HFFc6 (cell line): ENCODE measurements at regions not wholly inside any gene's neighbourhood (a gene's known extent, or its start where the extent isn't known, plus 50 kb on each side); places are given as distances from the start of the nearest gene placed in this dataset.

Experiments used
- DNase-seq: peaks from one replicate; pipeline ENCODE4 v3.0.0-alpha.2; 2018
- H3K27ac Mint-ChIP-seq: 2 replicates; pipeline ENCODE4 v1.8.0; 2020; ENCODE audit warnings: mild to moderate bottlenecking, mixed read lengths
- H3K27me3 Mint-ChIP-seq: 2 replicates; pipeline ENCODE4 v1.8.0; 2021; ENCODE audit warnings: mild to moderate bottlenecking, moderate library complexity, mixed read lengths; ENCODE audit not compliant: insufficient read depth
- H3K36me3 Mint-ChIP-seq: 2 replicates; pipeline ENCODE4 v1.8.0; 2021; ENCODE audit warnings: low read depth, mixed read lengths
- H3K4me1 Mint-ChIP-seq: 2 replicates; pipeline ENCODE4 v1.8.0; 2020; ENCODE audit warnings: low read depth, mixed read lengths
- H3K4me3 Mint-ChIP-seq: 2 replicates; pipeline ENCODE4 v1.8.0; 2020; ENCODE audit warnings: mild to moderate bottlenecking, moderate library complexity, mixed read lengths
- H3K9me3 Mint-ChIP-seq: 2 replicates; pipeline ENCODE4 v1.8.0; 2020; ENCODE audit warnings: mild to moderate bottlenecking, mixed read lengths
- TF ChIP-seq, protein P1 (sequence below): fragments of 200-600 bp; sonication (generic); IDR thresholded peaks from 2 replicates; pipeline ENCODE4 v1.5.0; 2021; ENCODE audit warnings: antibody characterized with exemption, mild to moderate bottlenecking

DNA sequence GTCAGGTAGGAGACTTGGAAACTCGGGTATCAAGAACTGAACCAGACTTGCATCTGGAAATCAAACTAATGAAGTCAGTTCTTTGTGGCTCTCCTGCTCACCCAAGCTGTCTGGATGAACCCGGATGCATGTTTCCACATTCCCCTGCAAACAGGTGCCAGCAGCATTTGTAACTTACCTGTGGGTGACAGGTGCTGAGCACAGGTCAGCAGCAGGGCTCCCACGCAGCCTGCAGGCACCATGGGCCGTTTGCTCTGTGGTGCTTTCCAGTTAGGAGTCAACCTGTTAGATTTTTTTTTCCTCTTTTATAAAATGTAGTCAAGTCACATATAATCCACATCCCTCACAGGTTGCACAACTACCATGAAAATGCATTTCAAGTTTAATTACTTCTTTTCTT, 385.6 kb upstream of the ADGRL3 start:
- Mint-ChIP-seq H3K27ac (no peak overlapping the region), H3K4me1 (no peaks in the 10 kb centered on the region), H3K36me3 (no peaks in the 10 kb centered on the region), H3K9me3 (no peaks in the 10 kb centered on the region), H3K4me3 (no peak overlapping the region), H3K27me3 (no peaks in the 10 kb centered on the region; the same call in 1 of the 2 replicates)
- DNase-seq: no peak
- TF ChIP-seq, protein P1, sequence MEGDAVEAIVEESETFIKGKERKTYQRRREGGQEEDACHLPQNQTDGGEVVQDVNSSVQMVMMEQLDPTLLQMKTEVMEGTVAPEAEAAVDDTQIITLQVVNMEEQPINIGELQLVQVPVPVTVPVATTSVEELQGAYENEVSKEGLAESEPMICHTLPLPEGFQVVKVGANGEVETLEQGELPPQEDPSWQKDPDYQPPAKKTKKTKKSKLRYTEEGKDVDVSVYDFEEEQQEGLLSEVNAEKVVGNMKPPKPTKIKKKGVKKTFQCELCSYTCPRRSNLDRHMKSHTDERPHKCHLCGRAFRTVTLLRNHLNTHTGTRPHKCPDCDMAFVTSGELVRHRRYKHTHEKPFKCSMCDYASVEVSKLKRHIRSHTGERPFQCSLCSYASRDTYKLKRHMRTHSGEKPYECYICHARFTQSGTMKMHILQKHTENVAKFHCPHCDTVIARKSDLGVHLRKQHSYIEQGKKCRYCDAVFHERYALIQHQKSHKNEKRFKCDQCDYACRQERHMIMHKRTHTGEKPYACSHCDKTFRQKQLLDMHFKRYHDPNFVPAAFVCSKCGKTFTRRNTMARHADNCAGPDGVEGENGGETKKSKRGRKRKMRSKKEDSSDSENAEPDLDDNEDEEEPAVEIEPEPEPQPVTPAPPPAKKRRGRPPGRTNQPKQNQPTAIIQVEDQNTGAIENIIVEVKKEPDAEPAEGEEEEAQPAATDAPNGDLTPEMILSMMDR: no peak

DNA sequence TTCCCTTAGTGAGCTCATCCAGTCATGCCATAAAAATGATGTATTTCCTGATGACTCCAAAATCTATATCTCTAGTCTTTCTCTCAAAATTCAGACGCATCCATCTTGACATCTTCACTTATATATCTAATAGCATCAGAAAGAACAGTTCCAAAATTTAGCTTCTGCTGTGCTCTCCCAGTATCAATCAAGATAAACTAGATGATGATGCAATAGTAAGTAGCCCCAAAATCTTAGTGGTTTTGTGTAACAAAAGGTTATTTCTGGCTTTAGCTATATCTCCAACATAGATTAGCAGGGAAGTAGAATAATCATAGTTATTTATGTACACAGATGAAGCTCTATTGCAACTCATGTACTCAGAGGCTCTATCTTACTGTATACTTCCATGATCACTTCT, 382.5 kb upstream of the ADGRL3 start:
- Mint-ChIP-seq H3K4me3 (no peak overlapping the region), H3K27me3 (no peaks in the 10 kb centered on the region), H3K27ac (no peak overlapping the region), H3K9me3 (no peaks in the 10 kb centered on the region), H3K4me1 (no peaks in the 10 kb centered on the region), H3K36me3 (no peaks in the 10 kb centered on the region)
- no peak for DNase-seq
- TF ChIP-seq, protein P1: no peak

DNA sequence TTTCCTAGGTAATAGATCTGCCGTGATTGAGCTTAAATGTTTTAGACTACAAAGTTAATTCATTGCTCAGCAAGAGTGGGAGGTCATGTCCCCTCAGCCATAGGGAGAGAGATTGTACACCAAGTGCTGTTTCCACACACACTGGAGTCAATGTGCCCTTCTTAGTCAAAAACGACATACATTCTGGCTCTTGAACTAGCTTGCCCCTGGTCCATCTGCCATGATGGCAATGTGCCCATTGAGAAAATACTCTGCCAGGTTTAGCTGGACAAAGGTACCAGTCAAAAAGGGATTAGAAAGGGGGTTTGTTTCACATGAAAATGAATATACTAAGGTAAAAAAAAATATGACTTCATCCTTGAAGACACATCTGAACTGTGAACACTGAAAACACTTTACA, 377.1 kb upstream of the ADGRL3 start:
- DNase-seq: no peak
- no peaks in the 10 kb centered on the region for H3K36me3 Mint-ChIP-seq
- H3K9me3 Mint-ChIP-seq: no peaks in the 10 kb centered on the region
- H3K4me1 Mint-ChIP-seq: no peaks in the 10 kb centered on the region
- TF ChIP-seq, protein P1: no peak
- no peak overlapping the region for H3K4me3 Mint-ChIP-seq
- H3K27me3 Mint-ChIP-seq: no peaks in the 10 kb centered on the region; the same call in 1 of the 2 replicates
- H3K27ac Mint-ChIP-seq: no peak overlapping the region

DNA sequence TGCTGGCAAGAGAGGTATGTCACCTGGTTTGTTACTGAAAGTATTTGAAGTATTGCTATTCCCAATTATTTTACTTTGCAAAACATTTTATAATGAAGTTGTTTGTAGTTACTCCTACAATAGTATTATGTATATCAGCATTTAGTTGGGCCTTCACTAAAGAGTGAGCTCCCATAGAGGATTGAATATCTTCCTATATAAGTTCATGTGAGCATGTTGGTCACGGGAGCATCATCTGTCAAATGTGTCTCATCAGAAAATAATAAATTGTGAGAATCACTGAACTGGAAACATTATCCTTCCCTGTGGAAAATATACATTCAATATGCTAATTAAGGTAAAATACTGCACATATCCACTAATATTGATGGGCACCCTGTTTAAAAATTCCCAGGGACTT, 360.1 kb upstream of the ADGRL3 start:
- Mint-ChIP-seq H3K4me3 (no peak overlapping the region), H3K36me3 (no peaks in the 10 kb centered on the region), H3K27me3 (peaks cover 2% of the 10 kb centered on the region; the same call in 1 of the 2 replicates), H3K9me3 (no peaks in the 10 kb centered on the region), H3K27ac (no peak overlapping the region), H3K4me1 (no peaks in the 10 kb centered on the region)
- TF ChIP-seq, protein P1: no peak
- DNase-seq: no peak

DNA sequence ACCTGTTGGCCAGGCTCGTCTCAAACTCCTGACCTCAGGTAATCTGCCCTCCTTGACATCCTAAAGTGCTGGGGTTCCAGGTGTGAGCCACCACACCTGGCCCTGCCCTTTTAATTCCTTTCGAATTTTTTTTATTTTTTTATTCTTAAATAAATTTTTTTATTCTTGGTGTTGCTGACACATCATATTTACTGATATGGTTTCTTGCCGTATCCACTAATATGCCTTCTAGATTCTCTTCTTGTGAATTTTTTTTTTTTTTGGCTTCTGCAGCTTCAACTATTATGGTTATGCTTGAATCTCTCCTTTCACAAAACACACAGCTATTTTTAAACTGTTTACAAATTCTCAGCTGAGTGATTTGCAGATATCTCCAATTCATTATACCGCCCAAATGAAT, 353.4 kb upstream of the ADGRL3 start:
- no peaks in the 10 kb centered on the region for H3K36me3 Mint-ChIP-seq
- TF ChIP-seq, protein P1: no peak
- H3K9me3 Mint-ChIP-seq: no peaks in the 10 kb centered on the region
- H3K4me3 Mint-ChIP-seq: no peak overlapping the region
- DNase-seq: no peak
- no peaks in the 10 kb centered on the region for H3K4me1 Mint-ChIP-seq
- peaks cover 2% of the 10 kb centered on the region; the same call in 1 of the 2 replicates for H3K27me3 Mint-ChIP-seq
- no peak overlapping the region for H3K27ac Mint-ChIP-seq

DNA sequence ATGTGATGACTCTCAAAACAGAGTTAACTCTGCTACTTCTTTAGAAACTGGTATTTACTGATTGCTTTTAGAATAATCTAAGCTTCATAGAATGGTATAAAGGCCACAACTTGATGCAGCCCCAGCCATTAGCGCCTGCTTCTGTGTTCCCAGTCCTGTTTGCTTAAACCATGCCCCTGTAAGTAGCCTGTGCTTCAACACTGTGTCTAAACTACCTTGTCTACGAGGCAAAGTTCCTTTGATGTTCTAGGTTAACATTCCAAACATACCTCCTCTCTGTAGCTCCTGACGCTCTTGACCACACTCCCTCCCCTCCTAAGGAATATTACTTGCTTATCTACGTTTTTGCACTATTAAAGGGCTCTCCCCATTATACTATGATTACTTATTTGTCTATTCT, 352.5 kb upstream of the ADGRL3 start:
- no peaks in the 10 kb centered on the region for H3K36me3 Mint-ChIP-seq
- H3K4me1 Mint-ChIP-seq: no peaks in the 10 kb centered on the region
- no peak overlapping the region for H3K27ac Mint-ChIP-seq
- TF ChIP-seq, protein P1: no peak
- no peaks in the 10 kb centered on the region for H3K9me3 Mint-ChIP-seq
- H3K27me3 Mint-ChIP-seq: peaks cover 2% of the 10 kb centered on the region; the same call in 1 of the 2 replicates
- no peak for DNase-seq
- H3K4me3 Mint-ChIP-seq: no peak overlapping the region
